ENCODE measurements at regions not wholly inside any gene's neighbourhood (a gene's known extent, or its start where the extent isn't known, plus 50 kb on each side); places are given as distances from the start of the nearest gene placed in this dataset.

DNA sequence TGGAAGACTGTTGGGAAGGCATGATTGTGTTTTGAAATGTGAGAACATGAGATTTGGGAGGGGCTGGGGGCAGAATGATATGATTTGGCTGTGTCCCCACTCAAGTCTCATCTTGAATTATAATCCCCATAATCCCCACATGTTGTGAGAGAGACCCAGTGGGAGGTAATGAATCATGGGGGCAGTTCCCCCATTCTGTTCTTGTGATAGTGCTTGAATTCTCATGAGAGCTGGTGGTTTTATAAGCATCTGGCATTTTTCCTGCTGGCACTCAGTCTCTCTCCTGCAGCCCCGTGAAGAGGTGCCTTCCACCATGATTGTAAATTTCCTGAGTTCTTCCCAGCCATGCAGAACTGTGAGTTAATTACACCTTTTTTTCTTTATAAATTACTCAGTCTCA is 430.5 kb downstream of the OTOL1 start (continued):
- TF ChIP-seq ZNF626 (tag by site-specific recombination; IDR thresholded peaks at IDR 0.05) (no peak), ZNF624 (tag by site-specific recombination; IDR thresholded peaks at IDR 0.05) (no peak)

DNA sequence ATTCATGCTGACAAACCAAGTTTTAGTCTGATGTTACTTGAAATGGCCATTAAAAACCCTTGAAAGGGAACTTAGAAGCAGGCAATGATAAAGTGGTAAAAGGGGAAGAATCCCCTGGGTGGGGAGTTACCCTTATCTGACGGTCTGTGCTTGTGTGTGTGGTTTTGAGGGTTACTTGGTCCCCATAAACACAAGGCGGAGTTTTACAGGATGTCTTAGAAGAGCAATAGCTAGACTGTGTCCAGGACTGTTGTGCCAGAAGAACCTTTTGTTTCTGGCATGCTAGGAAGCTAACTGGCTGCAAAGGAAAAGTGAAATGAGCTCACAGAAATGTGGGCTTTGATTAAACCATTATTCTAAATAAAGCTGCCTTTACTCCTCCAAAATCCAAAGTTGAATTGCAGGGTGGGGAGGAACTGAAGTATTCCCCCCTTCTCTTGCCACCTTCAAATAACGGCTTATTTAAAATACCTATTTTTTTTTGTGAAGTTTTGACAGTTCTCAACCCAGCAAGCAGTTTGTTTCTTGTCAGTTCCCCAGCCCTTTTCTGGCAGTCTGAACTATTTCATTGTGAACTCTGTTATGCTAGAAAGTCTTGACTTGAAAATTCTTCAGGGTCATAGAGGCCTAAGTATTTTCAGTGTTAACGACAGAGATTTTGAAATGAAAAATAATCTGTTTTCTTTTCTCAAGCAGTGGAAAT is 443.5 kb downstream of the OTOL1 start:
- H3K4me3 ChIP-seq (ENCODE audit: low read depth, low read length) = no peak overlapping the region
- no peaks in the 10 kb centered on the region for H3K36me3 ChIP-seq (ENCODE audit: control insufficient read depth in 2 of 2, insufficient read depth in 1 of 2, low read length in 2 of 2)
- TF ChIP-seq BCL11B (tag by site-specific recombination; IDR thresholded peaks at IDR 0.05; ENCODE audit: low read depth) (no peak), BCL11A (tag by site-specific recombination; IDR thresholded peaks at IDR 0.05; ENCODE audit: low read depth) (no peak), ZBTB17 (tag by site-specific recombination; IDR thresholded peaks at IDR 0.05) (no peak), ZNF704 (tag by site-specific recombination; IDR thresholded peaks at IDR 0.05) (no peak)
- no peaks in the 10 kb centered on the region for H3K4me1 ChIP-seq (ENCODE audit: control insufficient read depth, insufficient read depth, low read length)
- no peak overlapping the region for H3K27ac ChIP-seq (ENCODE audit: extremely low read depth, low read depth, low read length)
- CTCF ChIA-PET = no interaction called here
- POLR2A ChIA-PET = no interaction called here
- no peaks in the 10 kb centered on the region for H3K9me3 ChIP-seq (ENCODE audit: control insufficient read depth, insufficient read depth, low read depth, low read length)

DNA sequence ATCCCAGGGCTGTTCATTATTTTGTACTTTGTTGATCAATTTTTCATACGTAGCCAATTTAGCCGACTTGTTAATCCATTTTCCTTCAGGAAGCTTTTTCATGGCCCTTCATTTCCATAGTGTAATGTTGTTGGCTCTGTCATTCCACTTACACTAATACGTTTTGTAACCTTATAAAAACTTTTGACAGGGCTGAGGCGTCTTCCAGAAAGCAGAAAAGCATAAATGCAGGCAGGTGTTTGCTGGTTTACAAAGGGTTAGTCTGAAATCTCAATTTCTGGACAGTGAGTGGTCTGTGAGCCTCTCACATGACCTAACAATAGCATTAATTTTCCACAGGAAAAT is 444.0 kb downstream of the OTOL1 start:
- POLR2A ChIA-PET = no interaction called here
- Histone ChIP-seq H3K4me1 (ENCODE audit: control insufficient read depth, insufficient read depth, low read length) (no peaks in the 10 kb centered on the region), H3K27ac (ENCODE audit: extremely low read depth, low read depth, low read length) (no peak overlapping the region), H3K36me3 (ENCODE audit: control insufficient read depth in 2 of 2, insufficient read depth in 1 of 2, low read length in 2 of 2) (no peaks in the 10 kb centered on the region), H3K4me3 (ENCODE audit: low read depth, low read length) (no peak overlapping the region), H3K9me3 (ENCODE audit: control insufficient read depth, insufficient read depth, low read depth, low read length) (no peaks in the 10 kb centered on the region)
- no peak for TF ChIP-seq KLF7 (tag by site-specific recombination; IDR thresholded peaks at IDR 0.05; ENCODE audit: borderline replicate concordance)
- no peak for TF ChIP-seq ZNF514 (tag by site-specific recombination; IDR thresholded peaks at IDR 0.05)
- TF ChIP-seq ZNF670 (tag by site-specific recombination; IDR thresholded peaks at IDR 0.05; ENCODE audit: low read depth) = no peak
- TF ChIP-seq ZNF292 (tag by site-specific recombination; IDR thresholded peaks at IDR 0.05; ENCODE audit: borderline replicate concordance, low read depth) = no peak
- TF ChIP-seq FEZF1 (tag by site-specific recombination; IDR thresholded peaks at IDR 0.05) = no peak
- no peak for TF ChIP-seq HOXC10 (CRISPR knock-in tag; IDR thresholded peaks at IDR 0.05)
- CTCF ChIA-PET = interaction anchor here (0.6 kb wide), 1 partner anchor 150 kb away, joined by 4 read pairs; no protein-coding TSS in a partner anchor

- Histone ChIP-seq H3K36me3 (ENCODE audit: control insufficient read depth in 2 of 2, insufficient read depth in 1 of 2, low read length in 2 of 2) (no peaks in the 10 kb centered on the region), H3K9me3 (ENCODE audit: control insufficient read depth, insufficient read depth, low read depth, low read length) (no peaks in the 10 kb centered on the region), H3K4me3 (ENCODE audit: low read depth, low read length) (no peak overlapping the region), H3K27ac (ENCODE audit: extremely low read depth, low read depth, low read length) (no peak overlapping the region), H3K4me1 (ENCODE audit: control insufficient read depth, insufficient read depth, low read length) (no peaks in the 10 kb centered on the region)
- POLR2A ChIA-PET = no interaction called here
- TF ChIP-seq ZNF416 (tag by site-specific recombination; IDR thresholded peaks at IDR 0.05) (no peak), ZNF529 (tag by site-specific recombination; IDR thresholded peaks at IDR 0.05; ENCODE audit: insufficient replicate concordance) (no peak), ZNF776 (tag by site-specific recombination; IDR thresholded peaks at IDR 0.05; ENCODE audit: borderline replicate concordance) (no peak), ZNF335 (tag by site-specific recombination; conservative IDR thresholded peaks at IDR 0.05) (no peak), HOXC10 (CRISPR knock-in tag; IDR thresholded peaks at IDR 0.05) (no peak), ZNF266 (tag by site-specific recombination; IDR thresholded peaks at IDR 0.05; ENCODE audit: low read depth) (no peak), ZNF623 (tag by site-specific recombination; IDR thresholded peaks at IDR 0.05) (no peak), SP7 (tag by site-specific recombination; IDR thresholded peaks at IDR 0.05) (no peak), ZSCAN16 (tag by site-specific recombination; IDR thresholded peaks at IDR 0.05) (no peak), SALL2 (tag by site-specific recombination; IDR thresholded peaks at IDR 0.05; ENCODE audit: borderline replicate concordance) (no peak)
- TF ChIP-seq, protein P1, sequence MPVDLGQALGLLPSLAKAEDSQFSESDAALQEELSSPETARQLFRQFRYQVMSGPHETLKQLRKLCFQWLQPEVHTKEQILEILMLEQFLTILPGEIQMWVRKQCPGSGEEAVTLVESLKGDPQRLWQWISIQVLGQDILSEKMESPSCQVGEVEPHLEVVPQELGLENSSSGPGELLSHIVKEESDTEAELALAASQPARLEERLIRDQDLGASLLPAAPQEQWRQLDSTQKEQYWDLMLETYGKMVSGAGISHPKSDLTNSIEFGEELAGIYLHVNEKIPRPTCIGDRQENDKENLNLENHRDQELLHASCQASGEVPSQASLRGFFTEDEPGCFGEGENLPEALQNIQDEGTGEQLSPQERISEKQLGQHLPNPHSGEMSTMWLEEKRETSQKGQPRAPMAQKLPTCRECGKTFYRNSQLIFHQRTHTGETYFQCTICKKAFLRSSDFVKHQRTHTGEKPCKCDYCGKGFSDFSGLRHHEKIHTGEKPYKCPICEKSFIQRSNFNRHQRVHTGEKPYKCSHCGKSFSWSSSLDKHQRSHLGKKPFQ (tag by site-specific recombination; IDR thresholded peaks at IDR 0.05) = no peak
- TF ChIP-seq, protein P2, sequence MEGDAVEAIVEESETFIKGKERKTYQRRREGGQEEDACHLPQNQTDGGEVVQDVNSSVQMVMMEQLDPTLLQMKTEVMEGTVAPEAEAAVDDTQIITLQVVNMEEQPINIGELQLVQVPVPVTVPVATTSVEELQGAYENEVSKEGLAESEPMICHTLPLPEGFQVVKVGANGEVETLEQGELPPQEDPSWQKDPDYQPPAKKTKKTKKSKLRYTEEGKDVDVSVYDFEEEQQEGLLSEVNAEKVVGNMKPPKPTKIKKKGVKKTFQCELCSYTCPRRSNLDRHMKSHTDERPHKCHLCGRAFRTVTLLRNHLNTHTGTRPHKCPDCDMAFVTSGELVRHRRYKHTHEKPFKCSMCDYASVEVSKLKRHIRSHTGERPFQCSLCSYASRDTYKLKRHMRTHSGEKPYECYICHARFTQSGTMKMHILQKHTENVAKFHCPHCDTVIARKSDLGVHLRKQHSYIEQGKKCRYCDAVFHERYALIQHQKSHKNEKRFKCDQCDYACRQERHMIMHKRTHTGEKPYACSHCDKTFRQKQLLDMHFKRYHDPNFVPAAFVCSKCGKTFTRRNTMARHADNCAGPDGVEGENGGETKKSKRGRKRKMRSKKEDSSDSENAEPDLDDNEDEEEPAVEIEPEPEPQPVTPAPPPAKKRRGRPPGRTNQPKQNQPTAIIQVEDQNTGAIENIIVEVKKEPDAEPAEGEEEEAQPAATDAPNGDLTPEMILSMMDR (tag by site-specific recombination; IDR thresholded peaks at IDR 0.05) = no peak
- TF ChIP-seq, protein P3, sequence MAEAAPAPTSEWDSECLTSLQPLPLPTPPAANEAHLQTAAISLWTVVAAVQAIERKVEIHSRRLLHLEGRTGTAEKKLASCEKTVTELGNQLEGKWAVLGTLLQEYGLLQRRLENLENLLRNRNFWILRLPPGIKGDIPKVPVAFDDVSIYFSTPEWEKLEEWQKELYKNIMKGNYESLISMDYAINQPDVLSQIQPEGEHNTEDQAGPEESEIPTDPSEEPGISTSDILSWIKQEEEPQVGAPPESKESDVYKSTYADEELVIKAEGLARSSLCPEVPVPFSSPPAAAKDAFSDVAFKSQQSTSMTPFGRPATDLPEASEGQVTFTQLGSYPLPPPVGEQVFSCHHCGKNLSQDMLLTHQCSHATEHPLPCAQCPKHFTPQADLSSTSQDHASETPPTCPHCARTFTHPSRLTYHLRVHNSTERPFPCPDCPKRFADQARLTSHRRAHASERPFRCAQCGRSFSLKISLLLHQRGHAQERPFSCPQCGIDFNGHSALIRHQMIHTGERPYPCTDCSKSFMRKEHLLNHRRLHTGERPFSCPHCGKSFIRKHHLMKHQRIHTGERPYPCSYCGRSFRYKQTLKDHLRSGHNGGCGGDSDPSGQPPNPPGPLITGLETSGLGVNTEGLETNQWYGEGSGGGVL (tag by site-specific recombination; IDR thresholded peaks at IDR 0.05) = no peak
- CTCF ChIA-PET = no interaction called here
These were observed 445.3 kb downstream of the OTOL1 start for GRCh38 chr3:161941891-161942290.
